ENCODE measurements at regions not wholly inside any gene's neighbourhood (a gene's known extent, or its start where the extent isn't known, plus 50 kb on each side); places are given as distances from the start of the nearest gene placed in this dataset.

DNA sequence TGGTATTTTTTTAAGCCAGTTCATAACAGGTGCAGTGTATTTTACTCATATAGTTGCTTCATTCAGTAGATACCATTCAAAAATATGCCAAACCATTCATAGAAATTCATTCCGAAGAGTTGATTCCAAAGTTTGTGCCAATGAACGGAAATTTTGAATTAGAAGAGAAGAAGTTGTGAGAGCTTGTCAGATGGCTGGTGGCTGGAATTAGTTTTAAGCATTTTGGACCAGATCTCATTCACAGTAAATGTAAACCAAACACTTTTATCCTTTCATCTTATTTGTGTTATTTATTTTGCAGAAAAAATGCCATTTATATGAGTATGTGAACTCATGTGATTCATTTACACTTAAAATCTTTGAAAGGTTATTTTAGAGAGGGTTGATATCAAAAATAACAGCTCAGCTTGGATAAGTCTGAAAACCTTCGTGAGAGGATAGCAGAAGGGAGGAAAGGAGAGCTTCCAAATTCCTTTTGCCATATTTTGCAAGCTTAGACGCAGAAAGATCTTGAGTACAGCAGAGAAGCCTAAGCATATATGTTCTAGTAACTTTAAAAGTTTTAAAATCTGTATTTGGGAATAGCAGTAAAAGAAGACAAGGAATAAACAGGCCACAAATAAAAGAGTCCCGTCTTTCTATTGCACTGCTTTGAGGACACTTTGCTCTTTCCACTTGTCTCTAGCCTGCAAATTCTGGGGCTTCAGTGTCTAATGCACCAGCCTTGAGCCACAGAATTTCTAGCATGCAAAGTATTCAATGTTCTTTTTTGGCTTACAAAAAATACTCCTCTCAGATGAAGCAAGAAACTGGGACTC is 253.6 kb upstream of the FLRT2 start:
- TF ChIP-seq SUZ12 (IDR thresholded peaks at IDR 0.05) (no peak), FOXA1 (IDR thresholded peaks at IDR 0.05) (no peak), ARNT (IDR thresholded peaks at IDR 0.05) (no peak), NFRKB (IDR thresholded peaks at IDR 0.05) (no peak), ZNF384 (IDR thresholded peaks at IDR 0.05) (no peak), HDGF (IDR thresholded peaks at IDR 0.05; ENCODE audit: borderline replicate concordance) (no peak), ELF4 (IDR thresholded peaks at IDR 0.05) (no peak), FOXM1 (IDR thresholded peaks at IDR 0.05; ENCODE audit: borderline replicate concordance) (no peak), LEF1 (IDR thresholded peaks at IDR 0.05; ENCODE audit: borderline replicate concordance) (no peak)
- TF ChIP-seq, protein P1, sequence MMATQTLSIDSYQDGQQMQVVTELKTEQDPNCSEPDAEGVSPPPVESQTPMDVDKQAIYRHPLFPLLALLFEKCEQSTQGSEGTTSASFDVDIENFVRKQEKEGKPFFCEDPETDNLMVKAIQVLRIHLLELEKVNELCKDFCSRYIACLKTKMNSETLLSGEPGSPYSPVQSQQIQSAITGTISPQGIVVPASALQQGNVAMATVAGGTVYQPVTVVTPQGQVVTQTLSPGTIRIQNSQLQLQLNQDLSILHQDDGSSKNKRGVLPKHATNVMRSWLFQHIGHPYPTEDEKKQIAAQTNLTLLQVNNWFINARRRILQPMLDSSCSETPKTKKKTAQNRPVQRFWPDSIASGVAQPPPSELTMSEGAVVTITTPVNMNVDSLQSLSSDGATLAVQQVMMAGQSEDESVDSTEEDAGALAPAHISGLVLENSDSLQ (IDR thresholded peaks at IDR 0.05): no peak
